Esophagus muscularis mucosa (tissue), 4 donors: ENCODE measurements at regions not wholly inside any gene's neighbourhood (a gene's known extent, or its start where the extent isn't known, plus 50 kb on each side); places are given as distances from the start of the nearest gene placed in this dataset.

Experiments used
- DNase-seq: peaks from one replicate; pipeline ENCODE4 v3.0.0-alpha.2; 2017; ENCODE audit errors: extremely low spot score
- H3K27ac ChIP-seq, 4 donors: fragments of 200-600 bp; sonication (generic); replicated peaks in 1 of 4; 1 replicate in 3 of 4; 2 replicates in 1 of 4; pipeline ENCODE4 v1.5.1; 2016 to 2019; ENCODE audit warnings: mild to moderate bottlenecking in 1 of 4
- H3K27me3 ChIP-seq, 4 donors: fragments of 200-600 bp; sonication (generic); one replicate each; pipeline versions ENCODE4 v1.5.1 to v1.6.0; 2016 to 2019
- H3K36me3 ChIP-seq, 4 donors: fragments of 200-600 bp; sonication (generic); one replicate each; pipeline ENCODE4 v1.5.1; 2016 to 2019
- H3K4me1 ChIP-seq, 4 donors: fragments of 200-600 bp; sonication (generic); one replicate each; pipeline ENCODE4 v1.5.1; 2016 to 2019
- H3K4me3 ChIP-seq, 4 donors: fragments of 200-600 bp; sonication (generic); 1 replicate in 2 of 4; 2 replicates in 2 of 4; pipeline ENCODE4 v1.5.1; 2016 to 2019; ENCODE audit warnings: mild to moderate bottlenecking in 4 of 4, moderate library complexity in 1 of 4
- H3K9me3 ChIP-seq, 4 donors: fragments of 200-600 bp; sonication (generic); 1 replicate in 3 of 4; 2 replicates in 1 of 4; pipeline ENCODE4 v1.5.1; 2016 to 2019
- CTCF ChIP-seq, 3 experiments: fragments of 200-600 bp in 2 of 3; fragments of 450-650 bp in 1 of 3; sonication (generic) in 2 of 3; IDR thresholded peaks; one replicate each; pipeline ENCODE4 v1.5.1; 2017 to 2019; ENCODE audit warnings: antibody characterized with exemption in 3 of 3, mild to moderate bottlenecking in 2 of 3, moderate library complexity in 1 of 3
- EP300 ChIP-seq: sonication (generic); formaldehyde crosslinking; IDR thresholded peaks from one replicate; pipeline ENCODE4 v1.6.1; 2017; ENCODE audit warnings: antibody characterized with exemption
- POLR2A ChIP-seq: fragments of 450-650 bp; IDR thresholded peaks from one replicate; pipeline ENCODE4 v1.6.1; 2017; ENCODE audit warnings: antibody characterized with exemption, moderate library complexity, mild to moderate bottlenecking, low read depth
- POLR2AphosphoS5 ChIP-seq, 2 donors: sonication (generic); formaldehyde crosslinking; IDR thresholded peaks; one replicate each; pipeline ENCODE4 v1.6.1; 2017; ENCODE audit warnings: antibody characterized with exemption in 2 of 2
- WGBS: methylation state at CpG from one replicate; pipeline ENCODE4 v1.1.5; 2018; 5-methylcytosine and 5-hydroxymethylcytosine counted together
- intact Hi-C: fragments of 100-400 bp; cut with DNase I; formaldehyde crosslinking; loops from one replicate; pipeline ENCODE4 v1.15.1; 2023

- H3K9me3 ChIP-seq, result no peaks in the 10 kb centered on the region
- TF ChIP-seq EP300 (no peak), POLR2AphosphoS5 (IDR thresholded peaks at IDR 0.05) (no peak), CTCF (IDR thresholded peaks at IDR 0.05) (no peak), POLR2A (no peak)
- 44% methylated on average over 6 of the region's 6 CpGs for WGBS
Observed at GRCh38 chr18:47574966-47575365, 323.5 kb upstream of the SKOR2 start.

GRCh38 chr18:47571957-47572356 lies 320.5 kb upstream of the SKOR2 start:
- no peak for DNase-seq

More at GRCh38 chr18:47574966-47575365, 323.5 kb upstream of the SKOR2 start:
- H3K27ac ChIP-seq, result no peak overlapping the region
- H3K36me3 ChIP-seq, result no peaks in the 10 kb centered on the region
- DNase-seq, result no peak
- no peak overlapping the region for H3K4me3 ChIP-seq
- intact Hi-C loops, result no loop called here
- H3K27me3 ChIP-seq, result peaks cover 0 to 23% (median 0%) of the 10 kb centered on the region in 4 donors
- no peaks in the 10 kb centered on the region for H3K4me1 ChIP-seq

GRCh38 chr18:47566809-47567208 lies 315.3 kb upstream of the SKOR2 start:
- H3K4me3 ChIP-seq, result no peak overlapping the region
- no peaks in the 10 kb centered on the region for H3K4me1 ChIP-seq
- no peaks in the 10 kb centered on the region for H3K36me3 ChIP-seq
- H3K27ac ChIP-seq, result no peak overlapping the region
- DNase-seq, result no peak
- 76% methylated on average over 1 of the region's 1 CpG for WGBS
- TF ChIP-seq POLR2AphosphoS5 (IDR thresholded peaks at IDR 0.05) (no peak), POLR2A (no peak), EP300 (no peak), CTCF (IDR thresholded peaks at IDR 0.05) (no peak)
- H3K9me3 ChIP-seq, result peaks cover 0 to 15% (median 3%) of the 10 kb centered on the region in 4 donors
- peaks cover 0 to 9% (median 0%) of the 10 kb centered on the region in 4 donors for H3K27me3 ChIP-seq
- intact Hi-C loops, result no loop called here

More at GRCh38 chr18:47571957-47572356, 320.5 kb upstream of the SKOR2 start:
- intact Hi-C loops, result no loop called here
- 48% methylated on average over 3 of the region's 3 CpGs for WGBS
- no peak overlapping the region for H3K27ac ChIP-seq
- H3K27me3 ChIP-seq, result peaks cover 0 to 12% (median 0%) of the 10 kb centered on the region in 4 donors
- no peaks in the 10 kb centered on the region for H3K36me3 ChIP-seq
- H3K9me3 ChIP-seq, result no peaks in the 10 kb centered on the region
- TF ChIP-seq CTCF (IDR thresholded peaks at IDR 0.05), result no peak
- TF ChIP-seq POLR2A, result no peak
- no peak for TF ChIP-seq POLR2AphosphoS5 (IDR thresholded peaks at IDR 0.05)
- TF ChIP-seq EP300, result no peak
- no peaks in the 10 kb centered on the region for H3K4me1 ChIP-seq
- no peak overlapping the region for H3K4me3 ChIP-seq

- Histone ChIP-seq H3K36me3 (no peaks in the 10 kb centered on the region), H3K9me3 (peaks cover 0 to 14% (median 3%) of the 10 kb centered on the region in 4 donors), H3K4me1 (no peaks in the 10 kb centered on the region), H3K4me3 (no peak overlapping the region), H3K27ac (no peak overlapping the region), H3K27me3 (peaks cover 0 to 27% (median 0%) of the 10 kb centered on the region in 4 donors)
- intact Hi-C loops, result no loop called here
- WGBS, result 40% methylated on average over 17 of the region's 17 CpGs
- TF ChIP-seq POLR2A (no peak), CTCF (IDR thresholded peaks at IDR 0.05) (no peak), EP300 (no peak), POLR2AphosphoS5 (IDR thresholded peaks at IDR 0.05) (no peak)
- DNase-seq, result no peak
Observed at GRCh38 chr18:47560723-47561715, 309.6 kb upstream of the SKOR2 start.
